TTC549 (cell line): ENCODE measurements at regions not wholly inside any gene's neighbourhood (a gene's known extent, or its start where the extent isn't known, plus 50 kb on each side); places are given as distances from the start of the nearest gene placed in this dataset.

Experiments used
- FAIRE-seq: peaks from 2 replicates; lab custom pipeline; 2012; peaks lifted over from hg19 to GRCh38; lab: Jason Lieb, UNC

DNA sequence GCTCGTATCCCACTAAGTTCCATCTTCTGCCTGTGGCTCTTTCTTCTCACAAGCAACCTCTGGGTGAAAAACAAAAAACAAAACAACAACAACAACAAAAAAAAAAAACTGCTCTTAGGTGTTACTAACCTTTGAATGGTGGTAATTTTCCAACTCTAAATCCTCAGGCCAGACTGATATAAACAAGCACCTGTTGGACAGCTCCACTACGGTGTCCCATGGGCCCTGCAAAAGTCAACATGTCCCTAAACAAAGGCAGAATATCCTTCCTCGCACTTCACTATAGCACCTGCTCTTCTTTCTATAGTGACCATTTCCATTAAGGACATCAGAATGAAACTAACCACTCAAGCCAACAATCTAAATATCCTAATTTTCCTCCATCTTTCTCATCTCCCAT, 54.6 kb upstream of the PARM1 start:
- FAIRE-seq, result no peak

DNA sequence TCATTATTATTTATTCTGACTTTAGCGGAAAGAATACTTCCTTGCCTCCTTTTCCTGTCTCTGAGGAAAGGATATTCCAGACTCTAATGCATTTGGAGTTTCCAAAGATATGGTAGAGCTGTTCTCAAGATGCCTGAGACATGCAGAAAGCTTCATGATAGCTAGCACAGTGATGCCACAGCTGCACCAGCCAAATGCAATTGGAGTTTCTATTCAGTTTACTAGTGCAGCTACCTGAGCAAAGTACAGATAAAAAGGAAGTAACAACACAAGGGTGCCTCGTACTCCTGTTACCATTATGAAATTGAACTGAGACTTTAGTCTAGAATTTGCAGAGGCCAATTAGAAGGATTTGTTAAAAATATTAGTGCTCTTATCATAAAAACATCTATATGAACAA, 57.5 kb upstream of the PARM1 start:
- no peak for FAIRE-seq

DNA sequence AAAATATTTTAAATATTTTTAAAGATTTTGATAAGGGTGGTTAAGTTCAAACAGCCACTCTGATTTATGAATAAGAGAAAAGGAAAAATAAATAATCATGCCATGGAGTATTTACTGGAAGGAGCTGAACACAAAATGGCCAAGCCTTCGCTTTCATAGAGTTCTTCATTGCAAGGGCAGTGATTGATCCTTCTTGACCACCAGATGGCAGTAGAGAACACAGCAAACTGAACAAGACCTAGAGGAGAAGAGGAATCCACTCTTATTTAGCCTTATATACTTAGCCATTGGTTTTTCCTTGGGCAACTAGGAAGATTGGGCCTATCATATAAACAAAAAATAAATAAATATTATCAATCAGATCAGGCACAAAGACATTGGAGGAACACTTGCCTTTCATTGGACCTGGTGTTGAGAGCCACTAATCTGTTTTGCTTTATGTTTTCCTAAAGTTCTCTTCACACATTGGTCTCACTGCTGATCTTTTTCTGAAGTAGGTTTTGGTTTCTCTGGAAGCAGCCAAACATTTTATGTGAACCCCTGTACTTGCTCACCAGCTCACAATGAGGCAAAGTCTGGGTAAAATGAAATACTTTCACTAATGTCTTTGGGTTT, 58.1 kb upstream of the PARM1 start:
- FAIRE-seq, result peak; percentile 91

DNA sequence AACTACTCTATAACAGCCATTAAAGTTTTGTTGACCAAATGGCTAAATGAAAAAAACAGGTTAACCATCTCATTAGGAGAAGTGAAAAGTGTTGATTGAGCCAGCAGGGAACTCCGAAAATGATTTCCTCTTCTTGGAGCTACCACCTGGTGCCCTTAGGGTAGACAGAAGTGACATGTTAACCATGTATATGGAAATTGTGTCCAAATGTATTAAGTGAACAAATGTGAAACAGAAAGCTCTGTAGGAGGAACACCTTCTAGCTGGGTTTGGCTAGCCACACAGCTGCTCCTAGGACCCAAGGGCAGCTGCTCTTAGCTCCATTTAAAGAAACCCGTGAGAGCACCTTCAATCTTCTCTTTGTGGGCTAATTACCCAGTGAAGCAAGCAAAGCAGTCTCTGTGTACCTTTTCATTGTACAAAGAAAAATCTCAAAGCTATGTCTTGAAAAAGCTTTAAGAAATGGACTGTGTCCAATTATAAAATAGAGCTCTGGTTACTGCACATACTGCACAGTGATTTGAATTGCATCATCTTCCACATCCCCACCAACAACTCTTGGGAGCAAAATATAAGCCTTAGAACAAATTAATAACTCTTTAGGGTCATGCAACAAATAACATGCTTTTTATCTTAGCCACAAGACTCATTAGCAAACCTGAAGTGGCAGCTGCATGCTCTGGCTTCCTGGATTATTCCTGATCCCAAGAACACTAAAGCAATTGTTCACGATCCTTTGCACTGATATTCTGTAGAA, 59.2 kb upstream of the PARM1 start:
- no peak for FAIRE-seq

DNA sequence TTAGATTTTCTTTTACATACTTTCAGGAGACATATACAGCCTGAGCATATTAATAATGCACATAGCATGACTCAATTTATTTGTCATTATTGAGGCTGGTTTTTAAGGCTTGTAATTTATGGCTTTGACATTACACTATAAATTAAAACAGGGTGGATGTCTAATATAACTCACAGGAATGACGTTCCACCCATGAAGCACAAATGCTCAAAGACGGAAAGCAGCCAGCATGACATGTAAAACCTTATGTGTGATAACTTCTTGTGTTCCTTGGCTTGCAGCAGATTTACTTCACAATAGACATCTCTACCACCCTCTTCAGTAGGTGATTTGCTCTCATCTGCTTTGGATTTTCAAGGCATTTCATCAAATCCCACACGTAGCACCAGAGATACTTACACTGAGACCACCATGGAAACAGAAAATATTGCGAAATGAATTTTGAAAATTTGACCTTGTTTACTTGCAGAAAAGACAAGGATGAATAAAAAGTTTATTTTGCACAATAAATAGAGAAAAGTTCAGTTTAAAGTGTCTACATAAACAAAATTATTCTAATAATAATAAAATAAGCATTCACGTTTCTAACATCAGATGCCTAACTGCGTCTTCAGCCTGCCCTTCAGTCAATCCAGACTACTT, 64.7 kb upstream of the BTC start:
- no peak for FAIRE-seq

DNA sequence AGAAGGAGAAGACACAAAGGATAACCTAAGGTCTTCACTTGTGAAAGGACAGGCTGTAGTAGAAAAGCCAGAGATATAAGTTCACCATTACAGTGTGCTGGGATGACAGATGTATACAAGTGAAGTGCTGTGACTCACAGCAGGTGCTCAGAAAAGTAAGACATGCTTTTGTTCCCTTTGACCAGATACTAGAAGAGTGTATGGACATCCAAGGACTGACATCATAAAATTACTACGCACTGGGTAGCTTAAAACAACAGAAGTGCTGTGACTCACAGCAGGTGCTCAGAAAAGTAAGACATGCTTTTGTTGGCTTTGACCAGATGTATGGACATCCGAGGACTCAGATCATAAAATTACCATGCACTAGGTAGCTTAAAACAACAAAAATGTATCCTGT, 61.6 kb upstream of the BTC start:
- FAIRE-seq, result no peak

DNA sequence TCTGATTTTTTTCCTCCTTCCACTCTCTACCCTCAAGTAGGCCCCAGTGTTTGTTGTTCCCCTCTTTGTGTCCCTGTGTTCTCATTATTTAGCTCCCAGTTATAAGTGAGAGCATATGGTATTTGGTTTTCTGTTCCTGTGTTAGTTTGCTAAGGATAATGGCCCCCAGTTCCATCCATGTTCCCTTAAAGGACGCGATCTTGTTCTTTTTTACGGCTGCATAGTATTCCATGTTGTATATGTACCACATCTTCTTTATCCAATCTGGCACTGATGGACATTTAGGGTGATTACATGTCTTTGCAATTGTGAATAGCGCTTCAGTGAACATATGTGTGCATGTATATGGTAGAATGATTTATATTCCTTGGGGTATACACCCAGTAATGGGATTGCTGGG, 54.5 kb upstream of the BTC start:
- no peak for FAIRE-seq

DNA sequence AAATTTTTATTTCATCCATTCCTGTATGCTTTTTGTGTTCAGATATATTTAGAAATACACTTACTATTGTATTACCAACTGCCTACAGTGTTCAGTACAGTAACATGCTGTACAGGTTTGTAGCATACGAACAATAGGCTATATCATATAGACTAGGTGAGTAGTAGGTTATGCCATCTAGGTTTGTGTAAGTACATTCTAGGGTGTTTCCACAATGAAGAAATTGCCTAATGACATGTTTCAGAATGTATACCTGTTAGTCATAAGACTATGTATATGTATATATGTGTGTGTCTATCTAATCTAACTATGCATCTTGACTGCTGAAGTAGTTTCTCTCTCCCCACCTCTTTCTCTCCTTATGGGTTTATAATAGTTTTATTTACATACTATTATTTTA, 51.5 kb upstream of the BTC start:
- no peak for FAIRE-seq
